ENCODE measurements at regions not wholly inside any gene's neighbourhood (a gene's known extent, or its start where the extent isn't known, plus 50 kb on each side); places are given as distances from the start of the nearest gene placed in this dataset.

GRCh38 chr20:8935878-8936277, 133.0 kb upstream of the PLCB4 start:
- DNase-seq (ENCODE audit: low spot score), result no peak

DNA sequence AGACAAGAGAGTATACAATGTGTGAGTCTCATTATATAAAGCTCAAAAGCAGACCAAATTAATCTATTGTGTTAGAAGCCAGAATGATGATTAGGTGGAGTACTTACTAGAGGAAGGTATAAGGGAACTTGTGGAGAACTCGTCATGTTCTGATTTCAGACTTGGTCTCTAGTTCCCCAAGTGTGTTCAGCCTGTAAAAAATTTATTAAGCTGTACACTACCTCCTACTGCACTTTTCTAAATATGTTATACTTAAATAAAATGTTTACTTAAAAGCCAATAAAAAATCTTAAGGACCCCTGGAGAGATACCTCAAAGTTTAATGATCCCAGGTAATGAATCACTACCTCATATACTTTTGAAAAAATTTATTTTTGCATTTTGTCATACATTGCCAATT, 130.4 kb upstream of the PLCB4 start:
- DNase-seq (ENCODE audit: low spot score), result no peak

DNA sequence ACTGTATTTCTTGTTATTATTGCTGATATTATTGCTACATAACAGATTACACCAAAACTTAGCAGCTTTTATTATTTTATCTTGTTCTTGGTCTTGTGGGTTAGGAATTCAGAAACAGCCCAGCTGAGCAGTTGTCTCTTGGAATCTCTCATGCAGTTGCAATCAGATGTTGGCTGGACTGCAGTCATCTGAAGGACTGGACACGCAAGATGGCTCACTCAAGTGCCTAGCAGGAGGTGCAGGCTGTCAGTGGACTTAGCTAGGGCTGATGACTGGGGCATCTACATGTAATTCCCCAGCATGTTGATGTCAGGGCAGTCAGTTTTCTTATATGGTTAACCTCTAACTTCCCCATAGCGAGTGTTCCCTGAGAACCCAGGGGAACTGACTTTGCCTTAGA, 128.6 kb upstream of the PLCB4 start:
- DNase-seq (ENCODE audit: low spot score), result no peak

- DNase-seq (ENCODE audit: low spot score), result no peak
Observed at GRCh38 chr20:8943631-8944030, 125.3 kb upstream of the PLCB4 start.

GRCh38 chr20:8946036-8946940, 122.6 kb upstream of the PLCB4 start:
- DNase-seq (ENCODE audit: low spot score), result peak; percentile 95

DNA sequence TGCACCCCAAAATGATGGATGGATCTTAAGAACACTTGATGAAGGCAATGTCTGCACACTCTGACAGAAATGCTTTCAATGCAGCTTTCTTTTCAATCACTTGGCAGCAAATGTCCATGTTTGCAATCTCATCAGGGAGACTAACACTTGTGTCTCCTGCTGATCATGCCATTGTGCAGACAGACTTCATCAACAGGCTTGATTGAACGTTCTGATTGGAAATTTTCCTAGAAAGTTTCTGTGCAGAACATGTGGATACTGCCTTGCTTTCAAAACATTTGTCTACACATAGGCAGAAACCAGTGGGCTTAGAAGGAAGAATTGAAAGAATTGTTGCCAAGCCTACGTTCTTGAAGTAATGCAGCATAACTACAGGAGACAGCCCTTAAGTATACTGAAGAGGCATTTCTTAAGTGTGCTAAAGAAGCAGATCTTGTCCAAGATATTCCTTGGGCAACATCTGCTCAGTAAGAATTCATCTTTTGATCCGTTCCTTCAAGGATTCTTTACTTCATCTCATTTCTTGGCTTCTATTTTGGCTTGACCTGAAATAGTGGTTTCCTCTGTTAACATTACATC, 120.4 kb upstream of the PLCB4 start:
- DNase-seq (ENCODE audit: low spot score), result peak; percentile 81

- peak; percentile 14 for DNase-seq (ENCODE audit: low spot score)
Observed at GRCh38 chr20:8951164-8951563, 117.7 kb upstream of the PLCB4 start.

GRCh38 chr20:8952721-8953120, 116.2 kb upstream of the PLCB4 start:
- no peak for DNase-seq (ENCODE audit: low spot score)

- DNase-seq (ENCODE audit: low spot score), result no peak
Observed at GRCh38 chr20:8953300-8953699, 115.6 kb upstream of the PLCB4 start.

DNA sequence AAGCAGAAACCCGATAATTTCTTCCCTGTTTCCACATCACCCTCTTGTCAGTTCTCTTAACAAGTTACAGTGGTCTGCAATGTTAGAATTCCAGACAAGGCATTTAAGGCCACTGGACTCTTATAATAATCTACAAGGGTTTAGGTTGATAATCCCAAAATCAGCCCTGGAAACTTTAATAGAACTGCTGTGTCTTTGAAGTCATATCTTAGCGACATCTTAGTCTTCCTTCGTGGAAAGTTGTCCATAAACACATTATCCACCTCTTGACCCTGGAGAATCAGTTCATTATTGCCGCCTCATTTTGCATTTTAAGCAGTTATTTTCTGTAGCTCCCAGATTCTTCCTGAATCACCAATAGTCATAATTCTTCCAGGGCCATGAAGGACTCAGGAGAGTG, 108.6 kb upstream of the PLCB4 start:
- DNase-seq (ENCODE audit: low spot score), result peak; percentile 91

GRCh38 chr20:8963330-8963729, 105.6 kb upstream of the PLCB4 start:
- no peak for DNase-seq (ENCODE audit: low spot score)

DNA sequence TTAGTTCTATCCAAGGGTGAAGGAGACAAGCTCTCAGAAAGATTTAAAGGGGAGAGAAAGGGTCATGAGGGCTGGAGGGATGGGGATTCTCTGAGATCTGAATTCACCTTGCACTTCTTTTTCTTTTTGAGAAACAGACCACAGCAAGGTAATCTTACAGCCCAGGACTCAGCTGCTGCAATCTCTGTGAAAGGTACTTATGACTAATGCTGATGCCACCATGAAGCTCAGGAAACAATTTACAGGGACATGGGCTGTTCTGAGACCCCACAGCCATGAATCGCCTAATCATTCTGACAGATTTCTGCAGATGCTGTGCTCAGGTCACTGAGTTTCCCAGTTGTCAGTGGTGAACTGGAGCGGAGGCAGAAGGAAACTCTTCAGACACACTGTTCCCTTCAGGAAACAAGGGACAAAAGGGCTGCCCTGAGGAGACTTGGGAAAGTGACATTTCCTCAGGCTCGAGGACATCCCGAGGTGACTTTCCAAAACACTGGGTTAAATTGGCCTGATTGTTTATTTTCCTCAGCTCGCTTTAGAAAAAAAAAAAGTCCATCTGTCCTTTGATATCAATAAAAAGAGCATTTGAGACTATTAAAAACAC, 103.8 kb upstream of the PLCB4 start:
- DNase-seq (ENCODE audit: low spot score), result no peak

DNA sequence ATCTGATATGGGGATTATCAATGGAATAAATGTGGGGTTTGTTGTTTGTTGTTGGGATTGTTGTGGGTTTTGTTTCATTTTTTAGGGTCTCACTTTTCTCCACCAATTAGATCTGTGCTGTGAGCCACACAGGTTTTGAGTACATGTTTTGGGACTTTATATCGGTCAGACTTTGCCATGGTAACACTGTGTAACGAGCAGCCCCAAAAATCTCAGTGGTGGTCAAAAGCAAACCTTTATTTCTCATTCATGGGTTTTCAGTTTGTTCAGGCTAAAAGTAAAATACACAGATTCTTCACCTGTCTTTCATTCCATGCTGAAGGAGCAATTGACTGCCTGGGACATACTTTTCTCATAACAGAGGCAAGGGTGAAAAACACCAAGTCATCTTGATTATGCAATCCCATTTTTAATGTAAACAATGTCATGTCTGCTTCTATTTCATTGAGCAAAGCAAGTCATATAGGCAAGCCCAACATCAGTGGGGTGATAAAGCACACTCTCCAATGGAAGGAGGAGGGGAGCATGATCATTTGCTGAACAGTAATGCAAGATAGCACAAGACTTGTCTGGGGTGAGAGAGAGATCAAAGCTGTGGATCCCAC, 101.1 kb upstream of the PLCB4 start:
- no peak for DNase-seq (ENCODE audit: low spot score)

DNA sequence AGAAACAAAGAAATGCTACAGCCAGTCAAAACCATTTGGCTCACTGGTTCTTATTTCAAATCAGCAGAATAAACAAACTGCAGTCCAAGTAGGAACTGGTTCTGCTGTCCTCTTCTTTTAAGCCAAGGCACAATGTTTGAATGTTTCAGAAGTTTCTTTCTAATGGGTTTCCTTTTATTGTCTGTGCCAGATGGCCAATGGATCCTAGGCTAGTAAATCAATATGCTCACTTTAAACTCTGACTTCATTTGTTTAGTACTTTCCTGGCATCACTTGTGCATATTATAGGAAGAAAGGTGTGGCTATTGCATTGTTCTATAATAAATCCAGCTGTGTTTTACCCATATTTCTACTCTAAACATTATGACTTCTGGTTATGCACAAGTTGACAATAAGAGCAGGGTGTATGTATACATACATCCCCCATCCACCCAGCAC, 99.7 kb upstream of the PLCB4 start:
- DNase-seq (ENCODE audit: low spot score), result peak; percentile 11

DNA sequence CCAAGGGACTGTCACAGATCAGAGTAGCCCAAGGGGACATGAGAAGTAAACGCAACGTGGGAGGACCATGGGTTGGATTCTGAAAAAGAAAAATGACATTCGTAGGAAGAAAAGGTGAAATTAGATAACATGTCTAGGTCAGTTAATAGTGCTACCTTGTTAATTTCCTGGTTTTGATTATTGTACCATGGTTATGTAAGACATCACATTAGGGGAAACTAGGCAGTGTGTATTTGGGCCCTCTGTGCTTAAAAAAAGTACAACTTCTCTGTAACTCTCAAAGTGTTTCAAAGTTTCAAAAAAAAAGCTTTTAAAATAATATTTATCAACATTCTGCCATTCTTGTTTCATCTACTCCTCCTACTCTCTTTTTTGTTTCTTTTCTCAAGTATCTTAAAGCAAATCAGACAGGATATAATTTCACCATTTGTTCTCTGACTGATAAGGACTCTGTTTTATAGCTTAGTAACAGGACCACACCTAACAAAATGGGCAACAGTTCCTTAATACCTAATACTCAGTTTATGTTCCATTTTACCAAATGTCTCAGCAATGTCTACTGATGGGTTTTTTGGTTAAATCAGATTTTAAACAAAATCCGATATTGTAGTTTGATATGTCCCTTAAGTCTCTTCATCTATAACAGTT, 97.1 kb upstream of the PLCB4 start:
- DNase-seq (ENCODE audit: low spot score), result peak; percentile 19

DNA sequence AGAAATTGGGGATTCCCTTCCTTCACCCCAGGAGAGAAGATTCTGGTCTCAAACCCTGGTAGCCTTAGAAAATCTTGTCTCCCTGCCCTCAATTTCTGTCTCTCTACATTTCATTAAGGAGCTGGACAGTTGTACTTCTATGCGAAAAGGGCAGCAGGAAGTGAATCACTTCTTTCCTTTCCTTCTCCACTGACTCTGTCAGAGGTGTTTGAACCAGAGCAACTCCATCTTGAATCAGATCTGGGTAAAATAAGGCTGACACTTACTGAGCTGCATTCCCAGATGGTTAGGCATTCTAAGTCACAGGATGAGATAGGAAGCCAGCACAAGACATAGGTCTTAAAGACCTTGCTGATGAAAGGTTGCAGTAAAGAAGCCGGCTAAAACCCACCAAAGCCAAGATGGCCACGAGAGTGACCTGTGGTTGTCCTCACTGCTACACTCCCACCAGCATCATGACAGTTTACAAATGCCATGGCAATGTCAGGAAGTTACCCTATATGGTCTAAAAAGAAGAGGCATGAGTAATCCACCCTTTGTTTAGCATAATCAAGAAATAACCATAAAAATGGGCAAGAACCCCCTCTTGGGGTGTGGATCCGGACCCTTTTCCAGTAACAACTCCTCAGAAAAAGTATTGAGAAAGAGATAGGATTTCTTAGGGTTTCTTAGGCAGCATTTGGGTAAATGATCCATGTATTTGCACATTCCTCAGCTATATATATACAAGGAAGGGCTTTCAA, 95.8 kb upstream of the PLCB4 start:
- DNase-seq (ENCODE audit: low spot score), result no peak

GRCh38 chr20:8974009-8974708, 94.7 kb upstream of the PLCB4 start:
- DNase-seq (ENCODE audit: low spot score), result no peak

GRCh38 chr20:8981482-8981881, 87.4 kb upstream of the PLCB4 start:
- peak; percentile 9 for DNase-seq (ENCODE audit: low spot score)

GRCh38 chr20:8983478-8984345, 85.2 kb upstream of the PLCB4 start:
- no peak for DNase-seq (ENCODE audit: low spot score)

GRCh38 chr20:8986631-8987030, 82.3 kb upstream of the PLCB4 start:
- no peak for DNase-seq (ENCODE audit: low spot score)
